Heart left ventricle (tissue), 16 donors: ENCODE measurements at regions not wholly inside any gene's neighbourhood (a gene's known extent, or its start where the extent isn't known, plus 50 kb on each side); places are given as distances from the start of the nearest gene placed in this dataset.

Experiments used
- ATAC-seq, 4 donors: fragments of 200-7000 bp; cut with Tn5 transposase; one replicate each; pipeline ENCODE4 v1.9.1; 2020 to 2022; ENCODE audit warnings: moderate library complexity in 4 of 4, mild to moderate bottlenecking in 3 of 4, moderate number of reproducible peaks in 1 of 4
- DNase-seq, 5 donors: peaks; one replicate each; pipeline ENCODE4 v3.0.0-alpha.2; 2020
- H3K27ac ChIP-seq, 12 donors: fragments of 200-600 bp; sonication (generic) in 4 of 12; one replicate each; pipeline versions ENCODE4 v1.5.0 to v1.8.0; 2016 to 2022; ENCODE audit warnings: mild to moderate bottlenecking in 2 of 12
- H3K27me3 ChIP-seq, 9 donors: fragments of 200-600 bp; sonication (generic) in 2 of 9; one replicate each; pipeline versions ENCODE4 v1.5.1 to v1.8.0; 2016 to 2022; ENCODE audit warnings: mild to moderate bottlenecking in 3 of 9
- H3K36me3 ChIP-seq, 9 donors: fragments of 200-600 bp; sonication (generic) in 2 of 9; one replicate each; pipeline versions ENCODE4 v1.5.0 to v1.8.0; 2018 to 2022; ENCODE audit warnings: mild to moderate bottlenecking in 2 of 9
- H3K4me1 ChIP-seq, 12 donors: fragments of 200-600 bp; sonication (generic) in 4 of 12; one replicate each; pipeline versions ENCODE4 v1.5.0 to v1.8.0; 2016 to 2022; ENCODE audit warnings: mild to moderate bottlenecking in 3 of 12
- H3K4me3 ChIP-seq, 12 donors: fragments of 200-600 bp; sonication (generic) in 4 of 12; one replicate each; pipeline versions ENCODE4 v1.5.0 to v1.8.0; 2017 to 2022; ENCODE audit warnings: mild to moderate bottlenecking in 9 of 12, moderate library complexity in 4 of 12
- H3K9me3 ChIP-seq, 12 donors: fragments of 200-600 bp; sonication (generic) in 4 of 12; one replicate each; pipeline versions ENCODE4 v1.5.0 to v1.8.0; 2016 to 2022; ENCODE audit warnings: mild to moderate bottlenecking in 1 of 12
- POLR2A ChIP-seq, 2 donors: fragments of 450-650 bp; IDR thresholded peaks; one replicate each; pipeline ENCODE4 v1.6.1; 2017; ENCODE audit warnings: antibody characterized with exemption in 2 of 2, mild to moderate bottlenecking in 2 of 2, moderate library complexity in 2 of 2
- WGBS, 4 donors: extraction: QIAGEN DNeasy Blood & Tissue Kit in 2 of 4; methylation state at CpG; one replicate each; pipeline versions ENCODE4 v1.1.5 to v1.1.7; 2013 to 2018; 5-methylcytosine and 5-hydroxymethylcytosine counted together
- intact Hi-C, 10 donors: fragments of 100-400 bp; cut with DNase I; formaldehyde crosslinking; loops; one replicate each; pipeline versions ENCODE4 v1.11.1 to v1.14.2; 2022
- TF ChIP-seq, protein P1 (sequence below), 12 donors: fragments of 200-600 bp; sonication (generic) in 4 of 12; IDR thresholded peaks; one replicate each; pipeline versions ENCODE4 v1.5.0 to v1.8.0; 2018 to 2022; ENCODE audit warnings: antibody characterized with exemption in 12 of 12, mild to moderate bottlenecking in 5 of 12
- donor health status: ischemic (EF 13 %, LVEDD 7.1; RV severe dilation, severe dysfunction).
- donor health status: healthy with polysubstance abuse.
- donor health status: DM: no; HTN: yes; CAD: no.
- donor health status: DM: no; HTN: no; CAD: no.
- donor health status: ischemic (EF 25% LVEDD 6.9; RV normal size, moderate dysfunction).
- donor health status: ischemic (EF 25% LVEDD 5.7; RV mildly dilated, moderate dysfunction).
- donor health status: healthy.
- donor health status: DM: yes; HTN: yes; CAD: no.
- donor health status: ischemic (EF 35%, LVEDD 5.7; RV mildly dilated, moderate dysfunction).
- donor health status: nonischemic (EF 11% LVEDD 7.7; RV severe dilation, severe dysfunction).
- donor health status: DM: yes; HTN: yes; CAD: no.
- donor health status: PGD.
- donor health status: ischemic (EF 29% LVEDD 5.4; RV normal size, mild dysfunction).
- donor health status: nonischemic (EF 23%, LVEDD 6.1; RV moderate dilation, normal function).

DNA sequence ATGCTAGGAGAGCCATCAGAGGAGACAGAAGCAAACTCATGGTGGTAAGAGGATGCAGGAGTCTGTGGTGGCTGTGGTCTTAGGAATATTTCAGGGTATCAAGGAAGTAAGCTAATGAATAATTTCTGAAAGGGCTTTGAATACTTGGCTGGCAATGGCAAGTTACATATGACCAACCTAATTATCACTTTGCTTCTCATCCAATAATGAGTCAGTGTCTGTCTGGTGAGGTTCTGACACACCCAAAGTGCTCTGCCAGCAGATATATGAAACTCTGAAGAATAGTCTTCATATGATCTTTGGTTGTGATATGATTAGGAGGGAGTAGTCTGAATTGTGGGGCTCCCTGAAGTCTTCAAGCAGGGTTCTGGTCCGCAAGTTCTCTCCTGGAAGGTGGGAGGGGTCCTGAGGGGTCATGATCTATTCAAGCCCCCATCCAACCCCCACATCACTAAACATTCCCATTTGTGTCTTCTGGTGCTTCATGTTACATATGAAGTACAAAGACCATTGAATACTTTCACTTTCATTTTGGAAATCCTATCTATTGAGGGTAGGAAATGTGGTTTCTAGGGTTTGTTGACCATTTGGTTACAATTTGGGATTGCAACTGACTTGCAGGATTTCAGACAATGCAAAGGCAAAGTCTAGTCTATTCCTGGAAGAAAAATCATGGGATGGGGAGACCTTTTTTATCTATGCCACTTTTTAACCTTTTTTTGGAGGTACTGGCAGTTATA lies 199.9 kb upstream of the CDKN2B start:
- no peaks in the 10 kb centered on the region for H3K36me3 ChIP-seq
- no peak overlapping the region for H3K4me3 ChIP-seq
- no peak for TF ChIP-seq POLR2A (IDR thresholded peaks at IDR 0.05)
- peaks cover 0 to 3% (median 0%) of the 10 kb centered on the region in 12 donors for H3K9me3 ChIP-seq
- 94 to 100% (median 100%) methylated on average over 1 of the region's 1 CpG for WGBS, 4 donors
- DNase-seq (no peak), ATAC-seq (no peak)
- no peak overlapping the region for H3K27ac ChIP-seq
- H3K4me1 ChIP-seq, result peaks cover 0 to 28% (median 4%) of the 10 kb centered on the region in 12 donors
- intact Hi-C loops, result no loop called here
- no peaks in the 10 kb centered on the region for H3K27me3 ChIP-seq

DNA sequence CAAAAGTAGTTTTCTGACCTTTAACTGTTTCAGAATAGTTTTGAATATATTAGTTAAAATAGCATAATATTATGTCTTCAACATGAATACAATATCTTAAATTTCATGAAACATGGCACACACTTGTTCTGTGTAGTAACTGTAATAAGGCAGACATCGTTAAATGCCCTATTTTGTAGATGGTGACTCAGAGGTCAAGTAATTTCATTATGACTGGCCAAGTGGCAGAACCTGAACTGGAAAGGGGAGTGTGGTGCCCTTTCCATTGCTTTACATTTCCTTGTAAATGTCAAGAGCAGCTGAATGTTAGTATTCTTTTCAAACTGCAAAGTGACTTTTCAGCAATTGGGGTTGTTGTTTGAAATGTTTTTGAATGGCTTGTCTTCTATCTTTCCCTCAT lies 201.2 kb upstream of the CDKN2B start:
- DNase-seq (no peak), ATAC-seq (no peak)
- Histone ChIP-seq H3K27me3 (no peaks in the 10 kb centered on the region), H3K36me3 (no peaks in the 10 kb centered on the region), H3K9me3 (no peaks in the 10 kb centered on the region), H3K4me3 (no peak overlapping the region), H3K27ac (no peak overlapping the region), H3K4me1 (peaks cover 0 to 28% (median 4%) of the 10 kb centered on the region in 12 donors)
- WGBS, 4 donors, result 68 to 82% (median 69%) methylated on average over 1 of the region's 1 CpG
- intact Hi-C loops, result no loop called here
- TF ChIP-seq, protein P1, sequence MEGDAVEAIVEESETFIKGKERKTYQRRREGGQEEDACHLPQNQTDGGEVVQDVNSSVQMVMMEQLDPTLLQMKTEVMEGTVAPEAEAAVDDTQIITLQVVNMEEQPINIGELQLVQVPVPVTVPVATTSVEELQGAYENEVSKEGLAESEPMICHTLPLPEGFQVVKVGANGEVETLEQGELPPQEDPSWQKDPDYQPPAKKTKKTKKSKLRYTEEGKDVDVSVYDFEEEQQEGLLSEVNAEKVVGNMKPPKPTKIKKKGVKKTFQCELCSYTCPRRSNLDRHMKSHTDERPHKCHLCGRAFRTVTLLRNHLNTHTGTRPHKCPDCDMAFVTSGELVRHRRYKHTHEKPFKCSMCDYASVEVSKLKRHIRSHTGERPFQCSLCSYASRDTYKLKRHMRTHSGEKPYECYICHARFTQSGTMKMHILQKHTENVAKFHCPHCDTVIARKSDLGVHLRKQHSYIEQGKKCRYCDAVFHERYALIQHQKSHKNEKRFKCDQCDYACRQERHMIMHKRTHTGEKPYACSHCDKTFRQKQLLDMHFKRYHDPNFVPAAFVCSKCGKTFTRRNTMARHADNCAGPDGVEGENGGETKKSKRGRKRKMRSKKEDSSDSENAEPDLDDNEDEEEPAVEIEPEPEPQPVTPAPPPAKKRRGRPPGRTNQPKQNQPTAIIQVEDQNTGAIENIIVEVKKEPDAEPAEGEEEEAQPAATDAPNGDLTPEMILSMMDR (IDR thresholded peaks at IDR 0.05), result no peak
- no peak for TF ChIP-seq POLR2A (IDR thresholded peaks at IDR 0.05)

DNA sequence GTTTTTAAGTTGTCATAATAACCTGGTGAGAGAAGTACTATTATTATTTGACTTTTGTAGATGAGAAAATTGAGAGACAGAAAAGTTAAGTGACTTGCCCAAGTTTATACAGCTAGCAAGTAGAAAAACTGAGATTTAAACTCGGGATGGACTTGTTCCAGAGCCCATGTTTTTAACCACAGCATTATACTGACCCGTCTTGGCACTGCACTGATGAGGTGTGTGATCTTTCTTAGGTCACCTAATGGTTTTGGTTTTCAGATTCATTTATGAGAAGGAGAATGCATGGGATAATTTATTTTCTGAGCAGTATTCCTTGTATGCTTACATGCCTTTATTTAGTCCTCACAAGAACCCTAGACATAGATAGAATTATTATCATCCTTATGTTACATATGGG lies 201.8 kb upstream of the CDKN2B start:
- no peak overlapping the region for H3K27ac ChIP-seq
- ATAC-seq (no peak), DNase-seq (no peak)
- H3K36me3 ChIP-seq, result no peaks in the 10 kb centered on the region
- no peaks in the 10 kb centered on the region for H3K9me3 ChIP-seq
- H3K27me3 ChIP-seq, result no peaks in the 10 kb centered on the region
- H3K4me1 ChIP-seq, result peaks cover 0 to 28% (median 4%) of the 10 kb centered on the region in 12 donors
- H3K4me3 ChIP-seq, result no peak overlapping the region
- intact Hi-C loops, result no loop called here
- WGBS, 4 donors, result 81 to 88% (median 84%) methylated on average over 2 of the region's 2 CpGs
- TF ChIP-seq, protein P1 (IDR thresholded peaks at IDR 0.05), result no peak
- no peak for TF ChIP-seq POLR2A (IDR thresholded peaks at IDR 0.05)

DNA sequence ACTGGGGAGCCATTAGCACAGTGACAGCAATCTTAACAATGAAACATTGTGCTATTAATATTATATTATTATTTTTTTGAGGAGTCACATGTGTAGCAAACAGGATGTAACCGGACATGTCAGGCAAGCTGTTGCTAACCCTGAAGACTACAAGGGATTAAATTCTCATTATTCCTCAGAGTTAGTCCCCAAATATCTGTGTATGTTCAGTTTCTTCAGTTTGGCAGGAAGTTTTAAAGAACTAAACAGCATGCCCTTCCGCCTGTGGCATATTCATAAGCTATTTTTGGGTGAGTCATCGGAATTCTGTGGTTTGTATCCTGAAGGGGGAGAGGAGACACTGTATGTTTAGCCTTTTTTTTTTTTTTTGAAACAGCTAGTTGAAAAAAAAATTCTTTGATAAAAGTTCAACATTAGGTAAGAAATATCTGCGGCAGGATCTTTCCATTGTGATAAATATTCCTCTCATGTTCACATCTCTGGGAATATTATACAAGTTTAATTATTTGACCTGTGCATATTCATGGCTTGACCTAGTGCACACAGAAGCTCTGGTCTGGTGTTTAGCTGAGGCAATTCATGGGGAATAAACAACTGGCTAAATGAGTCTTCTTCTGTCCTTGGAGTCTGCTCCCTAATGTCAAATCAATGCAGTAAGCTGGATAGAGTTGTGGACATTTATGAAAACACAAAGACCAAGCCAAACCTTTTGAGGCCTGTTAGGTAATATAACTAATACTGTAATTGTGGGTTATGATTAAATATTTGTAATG lies 202.7 kb upstream of the CDKN2B start:
- Histone ChIP-seq H3K4me3 (no peak overlapping the region), H3K27me3 (no peaks in the 10 kb centered on the region), H3K9me3 (no peaks in the 10 kb centered on the region), H3K4me1 (peaks cover 0 to 28% (median 4%) of the 10 kb centered on the region in 12 donors), H3K27ac (peak overlapping the region in 3 of 12 donors; percentile 16 to 40 (median 29)), H3K36me3 (no peaks in the 10 kb centered on the region)
- intact Hi-C loops, result no loop called here
- TF ChIP-seq, protein P1 (IDR thresholded peaks at IDR 0.05), result no peak
- TF ChIP-seq POLR2A (IDR thresholded peaks at IDR 0.05), result no peak
- WGBS, 4 donors, result 39 to 50% (median 40%) methylated on average over 4 of the region's 4 CpGs
- DNase-seq, result no peak
- ATAC-seq, result peak in 2 of 4 donors; percentile 22 to 60
